Nephron progenitor cell (in vitro differentiated cells): ENCODE measurements at regions not wholly inside any gene's neighbourhood (a gene's known extent, or its start where the extent isn't known, plus 50 kb on each side); places are given as distances from the start of the nearest gene placed in this dataset.

Source experiments
- DNase-seq: peaks from one replicate; pipeline ENCODE4 v3.0.0; 2021
- H3K27ac Mint-ChIP-seq: 2 replicates; pipeline ENCODE4 v1.8.0; 2021; ENCODE audit warnings: mild to moderate bottlenecking, moderate library complexity, mixed read lengths
- H3K27me3 Mint-ChIP-seq: 2 replicates; pipeline ENCODE4 v1.8.0; 2021; ENCODE audit warnings: mild to moderate bottlenecking, low read depth, mixed read lengths; ENCODE audit not compliant: poor library complexity
- H3K36me3 Mint-ChIP-seq: 2 replicates; pipeline ENCODE4 v1.8.0; 2021; ENCODE audit warnings: low read depth, mixed read lengths
- H3K4me1 Mint-ChIP-seq: 2 replicates; pipeline ENCODE4 v1.8.0; 2021; ENCODE audit warnings: mixed read lengths
- H3K4me3 Mint-ChIP-seq: 2 replicates; pipeline ENCODE4 v1.8.0; 2021; ENCODE audit warnings: mild to moderate bottlenecking, moderate library complexity, mixed read lengths
- H3K9me3 Mint-ChIP-seq: 2 replicates; pipeline ENCODE4 v1.8.0; 2021; ENCODE audit warnings: mild to moderate bottlenecking, moderate library complexity, mixed read lengths
- TF ChIP-seq, protein P1 (sequence below): fragments of 200-600 bp; sonication (generic); IDR thresholded peaks from 2 replicates; pipeline ENCODE4 v1.5.0; 2021; ENCODE audit warnings: antibody characterized with exemption

DNA sequence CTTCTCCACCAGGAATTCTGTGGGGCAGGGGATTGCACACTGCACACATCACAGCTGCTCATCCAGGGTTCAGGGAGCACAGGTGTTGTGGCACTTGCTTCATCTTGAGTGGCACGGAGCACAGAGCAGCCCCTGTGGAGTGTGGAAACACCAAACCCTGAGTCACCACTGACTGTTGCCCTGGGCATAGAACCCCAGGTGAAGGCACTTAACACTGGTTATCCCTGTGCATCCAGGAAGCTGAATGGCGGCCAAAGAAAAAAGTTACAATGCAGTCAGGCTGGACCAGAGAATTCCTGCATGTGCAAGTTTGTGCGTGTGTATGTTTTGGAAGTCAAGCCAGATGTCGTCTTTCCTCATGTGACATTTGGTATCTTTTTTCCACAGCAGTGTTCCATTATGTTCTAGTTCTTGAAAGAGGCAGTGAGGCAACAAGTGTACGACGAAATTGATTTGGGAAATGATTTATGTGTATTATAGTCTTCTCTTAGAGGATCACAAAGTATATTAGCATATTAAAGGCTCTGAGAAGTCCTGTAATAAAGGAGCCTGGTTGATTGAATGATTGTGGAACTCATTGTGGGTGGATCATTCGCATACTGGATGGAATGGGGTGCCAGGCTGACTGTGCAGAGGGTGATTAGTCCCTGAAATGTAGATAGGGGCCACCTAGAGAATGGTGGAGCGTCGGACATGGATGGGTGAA lies 292.3 kb downstream of the TLE3 start:
- H3K9me3 Mint-ChIP-seq: no peaks in the 10 kb centered on the region

GRCh38 chr15:69806287-69806915 lies 291.3 kb downstream of the TLE3 start:
- Mint-ChIP-seq H3K27me3 (peaks cover 21% of the 10 kb centered on the region), H3K4me3 (no peak overlapping the region), H3K36me3 (no peaks in the 10 kb centered on the region), H3K27ac (no peak overlapping the region), H3K9me3 (no peaks in the 10 kb centered on the region), H3K4me1 (peaks cover 27% of the 10 kb centered on the region)
- TF ChIP-seq, protein P1, sequence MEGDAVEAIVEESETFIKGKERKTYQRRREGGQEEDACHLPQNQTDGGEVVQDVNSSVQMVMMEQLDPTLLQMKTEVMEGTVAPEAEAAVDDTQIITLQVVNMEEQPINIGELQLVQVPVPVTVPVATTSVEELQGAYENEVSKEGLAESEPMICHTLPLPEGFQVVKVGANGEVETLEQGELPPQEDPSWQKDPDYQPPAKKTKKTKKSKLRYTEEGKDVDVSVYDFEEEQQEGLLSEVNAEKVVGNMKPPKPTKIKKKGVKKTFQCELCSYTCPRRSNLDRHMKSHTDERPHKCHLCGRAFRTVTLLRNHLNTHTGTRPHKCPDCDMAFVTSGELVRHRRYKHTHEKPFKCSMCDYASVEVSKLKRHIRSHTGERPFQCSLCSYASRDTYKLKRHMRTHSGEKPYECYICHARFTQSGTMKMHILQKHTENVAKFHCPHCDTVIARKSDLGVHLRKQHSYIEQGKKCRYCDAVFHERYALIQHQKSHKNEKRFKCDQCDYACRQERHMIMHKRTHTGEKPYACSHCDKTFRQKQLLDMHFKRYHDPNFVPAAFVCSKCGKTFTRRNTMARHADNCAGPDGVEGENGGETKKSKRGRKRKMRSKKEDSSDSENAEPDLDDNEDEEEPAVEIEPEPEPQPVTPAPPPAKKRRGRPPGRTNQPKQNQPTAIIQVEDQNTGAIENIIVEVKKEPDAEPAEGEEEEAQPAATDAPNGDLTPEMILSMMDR: no peak
- no peak for DNase-seq

More for the DNA sequence above, 292.3 kb downstream of the TLE3 start:
- Mint-ChIP-seq H3K36me3 (no peaks in the 10 kb centered on the region), H3K4me3 (no peak overlapping the region), H3K27ac (no peak overlapping the region), H3K4me1 (peaks cover 24% of the 10 kb centered on the region), H3K27me3 (peaks cover 21% of the 10 kb centered on the region)
- TF ChIP-seq, protein P1: no peak
- no peak for DNase-seq

DNA sequence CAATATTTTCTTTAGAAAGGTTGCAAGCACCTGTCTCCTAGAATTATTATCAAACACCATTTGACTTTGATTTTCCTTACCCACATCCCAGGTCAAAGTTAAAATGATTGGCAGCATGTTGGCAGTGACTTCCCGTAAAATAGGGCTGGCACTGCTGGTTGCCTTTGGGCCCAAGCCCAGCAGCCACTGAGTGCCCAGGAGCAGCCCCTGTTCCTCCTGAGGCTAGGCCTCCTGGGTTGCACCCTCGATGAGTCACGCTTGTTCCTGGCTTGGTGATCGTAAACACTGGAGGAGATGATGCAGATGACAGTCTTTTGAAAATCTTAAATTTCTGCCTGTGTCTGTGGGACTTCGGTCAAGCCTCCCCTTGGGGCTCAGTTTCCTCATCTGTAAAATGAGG lies 290.0 kb downstream of the TLE3 start:
- peaks cover 18% of the 10 kb centered on the region for H3K27me3 Mint-ChIP-seq
- H3K36me3 Mint-ChIP-seq: no peaks in the 10 kb centered on the region
- no peaks in the 10 kb centered on the region for H3K9me3 Mint-ChIP-seq
- TF ChIP-seq, protein P1: no peak
- H3K4me3 Mint-ChIP-seq: no peak overlapping the region
- H3K4me1 Mint-ChIP-seq: peaks cover 21% of the 10 kb centered on the region
- H3K27ac Mint-ChIP-seq: no peak overlapping the region
- no peak for DNase-seq

DNA sequence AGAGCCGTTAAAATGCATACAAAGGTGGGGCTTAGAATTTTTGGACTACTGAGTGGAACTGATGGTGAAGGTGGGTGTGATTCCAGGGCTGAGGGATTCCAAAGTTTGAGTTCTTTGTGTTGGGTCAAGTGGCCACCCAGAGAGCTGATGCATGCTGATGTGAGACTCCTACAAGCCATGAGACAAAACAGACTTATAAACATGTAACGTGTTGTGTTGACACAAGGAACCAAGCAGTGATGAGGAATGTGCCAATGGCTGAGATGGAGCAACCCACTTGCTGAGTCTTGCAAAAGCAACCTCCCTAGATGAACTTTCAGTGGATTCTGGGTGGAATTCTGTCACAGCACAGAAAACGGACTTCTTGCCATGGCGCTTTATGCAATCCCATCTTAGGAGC lies 289.0 kb downstream of the TLE3 start:
- H3K4me3 Mint-ChIP-seq: no peak overlapping the region
- H3K27ac Mint-ChIP-seq: no peak overlapping the region
- H3K9me3 Mint-ChIP-seq: no peaks in the 10 kb centered on the region
- TF ChIP-seq, protein P1: no peak
- DNase-seq: no peak
- no peaks in the 10 kb centered on the region for H3K36me3 Mint-ChIP-seq
- peaks cover 31% of the 10 kb centered on the region for H3K4me1 Mint-ChIP-seq
- H3K27me3 Mint-ChIP-seq: peaks cover 21% of the 10 kb centered on the region

GRCh38 chr15:69809421-69809820 lies 288.3 kb downstream of the TLE3 start:
- TF ChIP-seq, protein P1: no peak
- Mint-ChIP-seq H3K4me3 (no peak overlapping the region), H3K9me3 (no peaks in the 10 kb centered on the region), H3K4me1 (peaks cover 36% of the 10 kb centered on the region), H3K27ac (no peak overlapping the region), H3K27me3 (peaks cover 16% of the 10 kb centered on the region), H3K36me3 (no peaks in the 10 kb centered on the region)
- DNase-seq: no peak
